Astrocyte of the cerebellum (primary cell): ENCODE measurements at regions not wholly inside any gene's neighbourhood (a gene's known extent, or its start where the extent isn't known, plus 50 kb on each side); places are given as distances from the start of the nearest gene placed in this dataset.

Source experiments
- DNase-seq: peaks from one replicate; pipeline ENCODE4 v3.0.0-alpha.2; 2011; ENCODE audit warnings: low read depth
- H3K4me3 ChIP-seq: 2 replicates; pipeline ENCODE4 v1.5.1; 2011; ENCODE audit warnings: mild to moderate bottlenecking, low read depth, low read length, moderate library complexity
- CTCF ChIP-seq: IDR thresholded peaks from 2 replicates; pipeline ENCODE4 v1.5.1; 2012; ENCODE audit warnings: low read length, low read depth, moderate library complexity, mild to moderate bottlenecking; ENCODE audit errors: missing control alignments
- in situ Hi-C: cut with HindIII; loops from 2 replicates; pipeline ENCODE4 v1.10.0; 2017; ENCODE audit warnings: low sequenced_read_pairs

- in situ Hi-C loops = loop anchor here (25.0 kb wide), 2 partner anchors 350 to 475 kb away; partner anchors contain the start of gene STAT4
- TF ChIP-seq CTCF = no peak
- DNase-seq = no peak
- H3K4me3 ChIP-seq = no peak overlapping the region
These were observed 165.6 kb upstream of the NABP1 start for GRCh38 chr2:191512216-191512835.

- no peak overlapping the region for H3K4me3 ChIP-seq
- in situ Hi-C loops = loop anchor here (25.0 kb wide), 2 partner anchors 351 to 476 kb away; partner anchors contain the start of gene STAT4
- no peak for TF ChIP-seq CTCF
- DNase-seq = no peak
These were observed 165.1 kb upstream of the NABP1 start for GRCh38 chr2:191512874-191513273.

GRCh38 chr2:191514613-191515012 lies 163.3 kb upstream of the NABP1 start:
- no peak for TF ChIP-seq CTCF
- DNase-seq = no peak
- H3K4me3 ChIP-seq = no peak overlapping the region
- in situ Hi-C loops = loop anchor here (25.0 kb wide), 2 partner anchors 352 to 477 kb away; partner anchors contain the start of gene STAT4

GRCh38 chr2:191515551-191515950 lies 162.4 kb upstream of the NABP1 start:
- in situ Hi-C loops = loop anchor here (25.0 kb wide), 2 partner anchors 353 to 478 kb away; partner anchors contain the start of gene STAT4
- no peak for DNase-seq
- TF ChIP-seq CTCF = no peak
- H3K4me3 ChIP-seq = no peak overlapping the region

GRCh38 chr2:191516260-191516659 lies 161.7 kb upstream of the NABP1 start:
- DNase-seq = no peak
- in situ Hi-C loops = loop anchor here (25.0 kb wide), 2 partner anchors 354 to 479 kb away; partner anchors contain the start of gene STAT4
- no peak overlapping the region for H3K4me3 ChIP-seq
- TF ChIP-seq CTCF = no peak

GRCh38 chr2:191521608-191522208 lies 156.2 kb upstream of the NABP1 start:
- TF ChIP-seq CTCF = peak; percentile 31
- in situ Hi-C loops = loop anchor here (25.0 kb wide), 2 partner anchors 359 to 484 kb away; partner anchors contain the start of gene STAT4
- peak; percentile 50 for DNase-seq
- no peak overlapping the region for H3K4me3 ChIP-seq
